GM18508 (cell line): ENCODE measurements at regions not wholly inside any gene's neighbourhood (a gene's known extent, or its start where the extent isn't known, plus 50 kb on each side); places are given as distances from the start of the nearest gene placed in this dataset.

ENCODE experiments used
- ATAC-seq: cut with Tn5 transposase; IDR thresholded peaks from one replicate; pipeline ENCODE4 v1.9.1; 2021; ENCODE audit warnings: moderate number of reproducible peaks; ENCODE audit not compliant: insufficient read depth, unreplicated experiment

DNA sequence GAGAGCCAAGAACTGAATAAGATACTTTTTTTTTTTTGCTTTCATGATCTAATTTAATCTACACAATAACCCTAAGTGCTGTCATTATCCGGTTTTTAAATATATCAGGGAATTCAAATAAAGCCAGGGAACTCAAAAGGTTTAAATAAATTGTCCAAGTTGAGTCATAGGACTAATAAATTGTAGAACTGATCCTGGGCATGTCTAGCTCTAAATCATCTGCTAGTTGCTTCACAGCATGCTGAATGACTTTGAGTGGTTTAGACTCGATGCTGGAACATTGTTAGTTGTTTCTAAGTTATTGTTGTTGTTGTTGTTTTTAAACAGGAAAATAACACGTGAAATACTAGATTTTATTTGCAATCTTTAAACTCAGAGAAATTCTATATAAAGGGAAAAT lies 147.2 kb upstream of the HNMT start:
- no peak for ATAC-seq

DNA sequence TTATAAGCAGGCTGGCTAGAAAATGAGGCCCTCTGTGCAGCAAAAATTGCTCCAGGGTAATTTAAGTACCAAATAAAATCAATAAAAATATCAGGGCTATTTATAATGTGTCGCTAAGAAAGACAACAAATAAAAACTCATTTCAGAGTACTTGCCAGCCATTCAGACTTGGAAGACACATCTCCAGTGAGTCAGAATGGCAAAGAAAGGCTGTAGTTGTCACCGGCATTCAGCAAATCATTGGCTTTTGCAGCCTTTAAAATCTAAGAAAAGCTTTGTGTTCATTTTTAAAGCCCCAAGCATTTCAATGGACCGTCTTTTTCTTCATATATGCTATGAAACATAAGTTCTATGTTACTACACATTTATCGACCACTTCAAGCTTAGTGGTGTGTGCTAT lies 141.1 kb upstream of the HNMT start:
- no peak for ATAC-seq

DNA sequence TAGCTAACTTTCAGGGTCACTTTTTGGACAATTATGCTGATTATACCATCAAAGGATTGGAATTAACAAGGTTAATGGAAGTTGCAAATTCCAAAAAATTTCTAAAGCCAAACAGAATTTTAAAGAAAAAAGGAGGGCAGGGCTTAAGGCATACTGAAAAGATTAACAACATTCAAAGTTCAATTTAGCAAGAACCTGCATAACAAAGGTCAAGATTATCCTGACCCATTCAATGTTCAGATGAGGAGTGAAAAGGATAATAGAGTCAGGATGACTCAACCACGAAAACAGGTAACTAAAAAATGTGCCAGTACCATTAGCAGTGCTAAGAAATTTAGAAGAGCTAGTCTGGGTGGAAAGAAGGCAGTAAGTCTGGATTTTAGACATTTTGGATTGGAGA lies 139.8 kb upstream of the HNMT start:
- no peak for ATAC-seq

DNA sequence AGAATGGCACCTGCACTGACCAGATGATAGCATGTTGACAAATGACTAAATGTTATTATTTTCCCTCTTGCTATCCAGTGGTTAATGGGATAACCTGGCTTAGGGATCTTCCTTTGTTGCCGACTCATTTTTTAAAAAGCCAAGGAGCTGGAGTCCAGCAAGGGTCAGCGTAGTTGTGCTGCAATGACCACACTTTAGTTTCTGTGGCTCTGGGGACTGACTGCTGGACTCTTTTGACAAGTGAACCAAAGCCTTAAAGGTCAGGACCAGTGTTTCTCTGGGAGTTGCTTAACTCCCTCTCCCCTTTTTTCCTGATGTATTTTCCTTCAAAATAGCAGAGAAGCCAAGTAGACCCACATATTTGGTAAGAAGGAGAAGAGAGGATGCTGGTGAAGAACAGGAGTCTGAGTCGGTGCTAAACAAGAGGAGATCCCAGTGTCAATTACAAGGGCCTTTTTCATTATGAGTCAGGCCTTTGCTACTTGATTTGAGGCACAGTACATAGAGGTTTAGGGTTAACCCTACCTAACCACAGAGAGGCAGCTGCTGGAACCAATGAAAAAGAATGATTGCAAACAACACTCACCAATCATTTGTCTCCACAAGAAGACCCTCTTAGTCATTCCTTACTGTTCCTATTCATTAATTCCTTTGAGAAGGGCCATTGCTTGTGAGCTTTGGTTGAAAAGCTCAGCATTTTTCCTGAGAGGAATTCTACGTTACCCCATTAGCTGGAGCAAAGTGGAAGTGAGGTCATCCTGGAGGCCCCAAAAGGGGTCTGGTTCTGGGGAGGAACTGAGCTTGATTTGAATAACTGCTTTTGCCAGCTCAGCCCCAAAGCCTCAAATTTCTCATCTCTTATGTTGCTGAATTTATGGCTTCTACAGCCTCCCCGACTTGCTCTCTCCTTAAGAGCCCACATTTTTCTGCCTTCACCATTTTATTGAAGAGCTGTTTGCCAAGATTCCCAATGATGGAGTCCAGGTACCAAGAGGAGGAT lies 137.6 kb upstream of the HNMT start:
- ATAC-seq, result peak; percentile 99

DNA sequence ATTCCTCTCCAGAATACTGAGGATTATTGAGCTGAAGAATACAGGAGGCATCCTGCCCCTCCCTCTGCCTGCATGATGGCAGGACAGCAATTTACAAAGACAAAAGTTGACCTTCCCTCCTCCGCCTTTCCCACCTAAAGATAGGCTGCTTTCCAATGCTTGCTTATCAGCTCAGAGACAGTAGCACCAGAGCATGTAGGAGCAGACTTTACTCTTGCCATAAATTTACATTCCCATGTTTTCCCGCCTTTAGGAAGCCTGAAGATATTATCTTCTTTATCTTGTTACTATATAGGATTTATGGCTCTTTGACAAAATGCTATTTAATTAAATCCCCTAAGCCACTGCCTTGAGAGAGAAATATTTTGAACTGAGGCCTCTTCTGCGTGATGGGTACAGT lies 135.6 kb upstream of the HNMT start:
- no peak for ATAC-seq

DNA sequence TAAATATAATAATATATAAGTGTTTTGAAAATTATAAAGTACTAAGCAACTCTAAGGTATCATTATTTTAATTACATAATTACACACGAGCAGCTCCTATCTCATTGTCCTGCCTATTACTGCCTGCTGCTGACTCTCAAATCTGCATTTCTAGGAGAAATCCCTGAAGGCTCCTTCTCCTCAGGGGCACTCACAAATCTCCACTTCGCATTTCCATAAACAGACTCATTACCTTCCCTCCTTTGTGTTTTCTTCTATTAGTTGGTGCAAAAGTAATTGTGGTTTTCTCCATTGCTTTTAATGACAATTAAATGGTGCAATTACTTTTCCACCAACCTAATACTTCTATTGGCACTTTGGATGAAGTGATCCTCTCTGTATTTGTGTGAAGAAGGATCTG lies 135.0 kb upstream of the HNMT start:
- ATAC-seq, result no peak

DNA sequence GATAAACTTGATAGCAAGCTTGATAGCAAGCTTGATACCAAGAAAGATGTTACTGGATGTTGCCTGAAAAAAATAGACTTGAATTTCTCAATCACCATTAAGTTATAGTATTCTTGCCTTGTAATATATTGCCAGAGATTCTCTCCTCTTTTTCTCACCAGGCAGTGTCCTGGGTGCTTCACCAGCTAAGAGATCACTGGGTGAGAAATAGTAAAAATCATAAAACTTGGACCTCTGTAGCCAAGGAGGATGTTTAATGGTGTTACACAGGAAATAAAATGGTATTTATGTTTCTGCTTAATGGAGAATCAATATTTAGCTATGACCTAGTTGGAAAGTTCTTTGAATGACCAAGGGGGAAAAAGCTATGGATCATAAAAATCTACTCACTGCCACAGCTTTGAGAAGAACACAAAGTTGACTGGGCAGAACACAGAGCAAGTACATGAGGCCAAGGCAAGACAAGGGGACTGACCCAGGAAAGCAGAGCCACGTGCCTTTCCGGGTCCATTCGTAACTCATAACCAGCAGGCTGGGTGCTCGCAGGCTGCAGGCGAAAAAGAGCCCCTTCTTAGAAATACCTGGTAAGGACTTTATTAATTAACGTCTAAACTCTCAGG lies 129.4 kb upstream of the HNMT start:
- no peak for ATAC-seq

DNA sequence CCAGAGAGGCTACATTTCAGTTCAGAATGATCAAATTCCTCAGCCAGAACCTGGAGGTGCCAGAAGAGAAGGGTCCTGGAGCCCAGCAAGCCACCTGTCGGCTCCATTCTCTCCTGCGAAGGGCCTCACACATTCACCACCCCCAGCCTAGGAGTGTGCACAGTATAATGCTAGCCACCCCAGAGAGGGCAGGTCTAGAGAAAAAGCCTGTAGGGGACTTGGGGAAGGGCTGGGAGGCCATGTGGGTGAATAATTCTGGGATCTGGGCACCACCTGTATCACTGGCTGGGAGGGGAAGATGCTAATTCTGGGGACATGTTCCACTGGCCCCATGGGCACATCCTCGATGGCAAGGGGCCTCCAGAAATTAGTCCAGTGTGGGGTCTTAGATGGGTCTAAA lies 127.6 kb upstream of the HNMT start:
- ATAC-seq, result no peak

DNA sequence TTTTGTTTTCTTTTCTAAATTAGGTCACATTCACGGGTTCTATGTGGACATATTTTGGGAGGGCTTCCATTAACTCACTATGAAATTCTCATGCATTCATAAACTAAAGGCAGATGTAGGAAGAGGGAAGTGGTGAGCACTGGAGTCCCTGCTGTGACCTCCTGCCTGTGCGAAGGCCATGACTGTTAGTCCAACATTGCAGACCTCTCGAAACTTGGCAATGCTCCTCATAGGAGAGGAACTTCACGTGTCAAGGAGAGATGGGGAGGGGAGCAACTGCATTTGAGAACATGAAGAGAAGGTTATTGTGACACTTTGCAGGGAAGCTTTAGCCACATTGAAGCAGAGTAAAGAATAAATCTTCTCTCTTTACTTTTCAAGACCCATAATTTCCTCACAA lies 126.4 kb upstream of the HNMT start:
- ATAC-seq, result no peak

DNA sequence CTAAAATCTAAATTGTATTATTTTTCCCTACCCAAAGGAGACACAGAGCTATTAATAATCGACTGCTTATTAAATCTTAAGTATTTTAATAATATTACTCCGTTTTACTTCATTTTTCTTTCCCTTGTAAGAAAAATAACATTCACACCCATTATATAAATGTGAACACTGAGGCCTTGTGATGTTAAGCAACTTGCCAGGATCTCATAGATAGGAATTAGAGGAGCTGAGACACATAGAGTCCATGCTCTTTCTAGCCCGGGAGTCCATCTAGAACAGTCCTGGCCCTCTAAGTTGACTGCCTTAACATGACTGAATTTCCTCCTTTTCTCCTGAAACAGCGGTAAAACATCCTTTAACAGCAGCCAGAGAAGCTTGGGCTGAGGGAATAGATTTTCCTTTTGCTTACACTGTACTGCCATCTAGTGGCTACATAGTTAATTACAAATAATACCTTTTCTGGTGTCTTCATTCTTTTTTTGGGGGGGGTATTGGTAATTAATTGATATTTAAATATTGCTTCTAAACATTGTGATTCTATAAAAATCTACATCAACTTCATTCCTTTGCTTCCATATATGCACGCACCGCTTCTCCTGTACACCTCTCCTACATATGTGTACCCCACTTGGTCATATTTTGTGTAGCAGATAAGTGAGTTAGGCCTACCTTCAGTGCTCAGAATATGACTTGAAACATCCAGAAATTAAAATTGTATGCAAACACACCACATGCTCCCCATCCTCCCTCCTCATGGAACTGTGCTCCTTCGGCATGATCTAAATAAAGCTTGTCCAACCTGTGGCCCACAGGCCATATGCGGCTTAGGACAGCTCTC lies 125.8 kb upstream of the HNMT start:
- ATAC-seq, result no peak

DNA sequence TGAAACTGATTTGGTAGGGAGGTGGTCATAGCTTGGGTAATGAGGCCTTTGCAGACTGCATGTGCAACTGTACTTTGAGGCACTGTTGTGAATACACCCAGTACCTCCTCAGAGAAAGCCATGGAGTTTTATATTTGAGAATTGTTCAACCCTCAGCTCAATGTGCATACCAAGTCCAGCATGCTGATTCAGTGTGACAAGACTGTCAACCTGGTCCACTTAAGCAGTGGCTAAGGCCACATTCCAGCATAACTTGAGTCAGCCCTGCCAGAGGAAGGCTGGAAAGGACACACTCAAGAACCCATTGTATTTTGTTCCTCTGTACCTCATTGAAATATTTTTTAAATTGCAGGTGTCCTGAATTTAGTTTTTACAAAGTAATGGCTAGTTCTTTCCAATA lies 121.8 kb upstream of the HNMT start:
- ATAC-seq, result no peak

DNA sequence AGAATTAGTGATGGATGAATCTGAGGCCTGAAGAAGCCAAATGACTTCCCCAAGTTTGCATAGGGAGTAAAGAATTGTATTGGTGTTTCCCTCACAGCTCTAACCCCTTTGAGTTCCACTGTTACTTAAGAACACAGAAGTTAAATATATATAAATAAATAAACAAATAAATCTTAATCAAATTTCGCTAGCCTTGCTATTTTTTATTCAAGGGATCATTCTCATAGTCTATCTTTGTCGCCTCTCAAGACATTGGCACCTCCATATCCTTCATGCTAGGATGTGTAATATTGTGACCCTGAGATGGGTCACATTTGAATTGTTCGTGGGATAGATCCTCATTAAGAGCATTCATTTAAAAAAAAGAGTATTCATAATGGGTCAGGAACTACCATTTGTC lies 121.3 kb upstream of the HNMT start:
- no peak for ATAC-seq

DNA sequence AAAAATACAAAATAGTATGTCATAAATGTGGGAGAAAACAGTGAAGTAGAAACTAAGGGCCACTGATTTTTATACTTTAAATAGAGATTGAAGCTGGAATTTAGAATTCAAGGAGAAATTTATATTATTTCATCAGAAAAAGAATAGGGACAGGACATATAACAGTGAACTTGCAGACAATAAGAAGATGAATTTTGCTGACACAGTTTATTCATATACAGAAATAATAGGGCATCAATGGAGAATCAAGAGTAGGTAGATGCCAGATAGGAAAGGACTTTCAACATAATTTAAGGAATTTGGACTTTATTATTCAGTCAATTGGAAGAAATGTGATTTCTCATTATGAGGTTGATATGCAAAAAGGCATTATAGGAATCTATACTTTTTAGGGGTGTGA lies 118.9 kb upstream of the HNMT start:
- no peak for ATAC-seq

DNA sequence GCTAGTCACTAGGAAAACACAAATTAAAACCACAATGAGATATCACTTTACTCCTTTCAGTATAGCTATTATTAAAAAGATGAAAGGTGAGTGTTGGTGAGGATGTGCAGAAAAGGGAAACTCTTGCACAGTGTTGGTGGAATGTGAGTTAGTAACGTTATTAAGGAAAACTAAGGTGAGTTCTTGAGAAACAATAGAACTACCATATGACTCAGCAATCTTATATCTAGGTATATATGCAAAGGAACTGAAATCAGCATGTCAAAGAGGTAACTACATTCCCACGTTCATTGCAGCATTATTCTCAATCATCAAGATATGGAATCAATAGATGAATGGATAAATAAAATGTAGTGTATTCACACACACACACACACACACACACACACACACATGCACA lies 117.3 kb upstream of the HNMT start:
- ATAC-seq, result no peak

DNA sequence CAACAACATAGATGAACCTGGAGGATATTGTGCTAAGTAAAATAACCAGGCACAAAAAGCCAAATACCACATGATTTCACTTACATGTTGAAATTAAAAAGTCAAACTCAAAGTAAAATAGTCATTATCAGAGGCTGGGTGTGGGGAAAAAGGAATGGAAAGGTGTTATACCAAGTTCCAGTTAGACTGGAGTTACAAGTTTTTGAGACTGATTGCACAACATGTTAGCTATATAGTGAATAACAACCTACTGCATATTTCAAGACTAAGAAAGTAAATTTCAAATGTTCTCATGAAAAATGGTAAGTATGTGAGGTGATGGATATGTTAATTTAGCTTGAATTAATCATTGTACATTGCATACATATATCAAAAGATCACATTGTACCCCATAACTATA lies 116.8 kb upstream of the HNMT start:
- ATAC-seq, result no peak

DNA sequence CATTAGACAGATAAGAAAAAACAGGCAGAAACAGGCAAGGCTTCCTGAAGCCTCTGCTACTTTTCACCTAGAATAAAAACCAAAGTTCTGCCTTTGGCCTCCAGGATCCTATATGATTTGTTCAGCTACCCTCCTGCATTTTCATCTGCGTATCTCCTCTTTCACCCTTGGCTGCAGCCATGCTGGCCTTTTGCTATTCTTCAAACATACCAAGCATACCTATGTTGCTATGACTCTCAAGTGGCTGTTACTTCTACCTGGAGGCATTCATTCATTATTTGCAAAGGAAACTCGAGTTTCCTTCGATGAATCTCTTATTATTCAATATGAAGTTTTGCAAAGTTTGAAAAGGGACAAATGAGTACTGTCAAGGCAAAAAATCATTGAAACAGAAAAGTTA lies 106.4 kb upstream of the HNMT start:
- no peak for ATAC-seq

DNA sequence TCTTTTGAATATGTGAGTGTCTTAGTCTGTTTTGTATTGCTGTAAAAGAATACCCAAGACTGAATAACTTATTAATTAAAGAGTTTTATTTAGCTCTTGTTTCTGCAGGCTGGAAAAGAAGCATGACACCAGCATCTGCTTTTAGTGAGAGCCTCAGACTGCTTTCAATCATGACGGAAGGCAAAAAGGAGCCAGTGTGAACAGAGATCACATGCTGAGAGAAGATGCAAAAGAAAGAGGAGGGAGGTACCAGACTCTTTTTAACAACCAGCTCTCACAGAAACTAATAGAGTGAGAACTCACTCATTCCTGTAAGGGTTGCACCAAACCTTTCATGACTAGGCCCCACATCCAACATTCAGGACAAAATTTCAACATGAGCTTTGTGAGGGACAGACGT lies 101.6 kb upstream of the HNMT start:
- no peak for ATAC-seq

DNA sequence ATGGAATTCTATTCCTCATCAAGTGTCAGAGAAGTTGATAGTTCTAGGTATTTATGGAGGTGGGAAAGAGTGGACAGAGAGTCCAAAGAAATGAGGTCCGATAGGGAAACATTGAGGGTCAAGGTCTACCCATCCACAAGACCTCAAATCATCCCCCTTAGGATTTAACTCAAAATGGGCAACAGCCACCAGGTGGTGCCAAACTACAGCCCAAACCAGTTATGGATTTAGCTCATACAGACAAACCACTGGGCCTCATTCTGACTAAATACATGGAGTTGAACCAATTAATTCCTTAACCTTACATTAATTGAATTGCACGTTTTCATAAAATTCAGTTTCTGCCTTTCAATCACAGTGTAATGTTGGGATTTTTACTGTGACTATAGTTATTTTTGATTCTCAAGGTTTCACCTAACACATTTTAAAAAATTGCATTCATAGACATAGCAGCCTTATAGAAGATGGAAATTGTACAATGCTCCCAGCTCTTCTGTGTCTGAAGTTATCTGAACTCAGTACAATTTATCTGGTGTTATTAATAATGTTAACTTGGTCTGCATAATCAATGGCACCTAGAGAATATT lies 98.2 kb upstream of the HNMT start:
- ATAC-seq, result peak; percentile 50

DNA sequence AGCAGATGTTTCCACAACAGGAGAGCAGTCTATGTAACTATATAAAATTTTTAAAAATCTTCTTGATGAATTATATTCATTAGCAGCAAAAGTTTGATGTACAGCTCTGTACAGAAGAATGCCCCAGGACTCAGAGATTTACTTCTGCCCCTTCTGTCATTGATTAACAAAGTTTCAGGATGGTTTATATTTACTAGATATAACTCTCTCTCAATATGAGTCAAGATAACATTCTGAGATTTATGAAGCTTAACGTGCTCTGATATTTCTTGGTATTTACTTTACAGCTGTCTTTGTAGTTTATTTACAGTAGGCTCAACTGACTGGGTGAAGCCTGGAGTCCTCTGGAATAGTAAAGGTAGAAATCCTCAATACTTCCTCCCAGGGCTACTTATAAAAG lies 93.6 kb upstream of the HNMT start:
- ATAC-seq, result peak; percentile 93

DNA sequence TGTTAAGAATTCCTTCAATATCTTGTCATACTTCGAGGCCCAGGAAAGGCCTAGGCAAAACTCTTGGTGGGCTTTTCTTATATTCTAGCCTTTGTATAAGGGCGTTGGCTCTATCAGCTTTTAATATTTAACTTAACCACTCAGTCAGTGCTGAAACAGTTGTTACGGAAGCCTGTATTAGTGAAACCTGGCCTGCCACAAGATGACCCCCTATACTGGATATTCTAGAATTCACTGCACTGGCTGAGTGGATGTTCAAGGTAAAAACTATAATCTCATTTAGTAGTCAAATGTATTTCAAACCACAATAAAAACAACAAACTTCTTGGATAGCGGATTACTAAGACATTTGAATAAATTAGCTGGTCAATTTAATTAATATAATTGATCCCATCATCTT lies 91.7 kb upstream of the HNMT start:
- ATAC-seq, result no peak
